DND-41 (cell line): ENCODE measurements at regions not wholly inside any gene's neighbourhood (a gene's known extent, or its start where the extent isn't known, plus 50 kb on each side); places are given as distances from the start of the nearest gene placed in this dataset.

Experiments
- ATAC-seq: fragments of 200-7000 bp; cut with Tn5 transposase; 3 replicates; pipeline ENCODE4 v1.9.1; 2021; ENCODE audit warnings: low read depth; ENCODE audit not compliant: insufficient read depth
- DNase-seq: peaks from one replicate; pipeline ENCODE4 v3.0.0-alpha.2; 2020
- H2AFZ ChIP-seq: 2 replicates; pipeline ENCODE4 v1.6.0; 2012; ENCODE audit warnings: low read depth, low read length
- H3K27ac ChIP-seq: 2 replicates; pipeline ENCODE4 v1.5.1; 2012; ENCODE audit warnings: low read length, inconsistent platforms
- H3K27me3 ChIP-seq: fragments of 200-600 bp; sonication (generic); 2 replicates; pipeline ENCODE4 v1.6.0; 2012; ENCODE audit warnings: low read length, mild to moderate bottlenecking, inconsistent platforms; ENCODE audit not compliant: insufficient read depth, poor library complexity
- H3K36me3 ChIP-seq: 2 replicates; pipeline ENCODE4 v1.5.1; 2012; ENCODE audit warnings: low read length, inconsistent platforms; ENCODE audit not compliant: insufficient read depth
- H3K4me1 ChIP-seq: 2 replicates; pipeline ENCODE4 v1.5.1; 2012; ENCODE audit warnings: mild to moderate bottlenecking, low read length; ENCODE audit not compliant: insufficient read depth
- H3K4me2 ChIP-seq: 2 replicates; pipeline ENCODE4 v1.6.0; 2012; ENCODE audit warnings: mild to moderate bottlenecking, moderate library complexity, low read length, inconsistent platforms; ENCODE audit not compliant: insufficient read depth
- H3K4me3 ChIP-seq, 2 experiments: fragments of 200-600 bp in 1 of 2; shearing (Covaris generic) in 1 of 2; 2 replicates each; pipeline ENCODE4 v1.5.1; 2012 to 2016; ENCODE audit warnings: inconsistent platforms in 2 of 2, low read length in 2 of 2, mild to moderate bottlenecking in 2 of 2, low read depth in 1 of 2, moderate library complexity in 1 of 2
- H3K79me2 ChIP-seq: 2 replicates; pipeline ENCODE4 v1.6.0; 2012; ENCODE audit warnings: low read length, inconsistent platforms; ENCODE audit not compliant: insufficient read depth
- H3K9ac ChIP-seq: 2 replicates; pipeline ENCODE4 v1.6.0; 2012; ENCODE audit warnings: low read depth, mild to moderate bottlenecking, inconsistent platforms, low read length, moderate library complexity
- H3K9me3 ChIP-seq: 2 replicates; pipeline ENCODE4 v1.5.1; 2012; ENCODE audit warnings: low read length, moderate library complexity, mild to moderate bottlenecking, inconsistent platforms; ENCODE audit not compliant: insufficient read depth, severe bottlenecking
- H4K20me1 ChIP-seq: 2 replicates; pipeline ENCODE4 v1.6.0; 2012; ENCODE audit warnings: low read length; ENCODE audit not compliant: insufficient read depth
- EZH2 ChIP-seq: IDR thresholded peaks from 3 replicates; pipeline ENCODE4 v1.6.1; 2012; ENCODE audit warnings: borderline replicate concordance, low read depth, mild to moderate bottlenecking, moderate library complexity, low read length, inconsistent platforms; ENCODE audit not compliant: severe bottlenecking
- TF ChIP-seq, protein P1 (sequence below): IDR thresholded peaks from 2 replicates; pipeline ENCODE4 v1.5.1; 2012; ENCODE audit warnings: borderline replicate concordance, low read length, moderate library complexity, mild to moderate bottlenecking; ENCODE audit not compliant: poor library complexity, severe bottlenecking; ENCODE audit errors: extremely low read depth

DNA sequence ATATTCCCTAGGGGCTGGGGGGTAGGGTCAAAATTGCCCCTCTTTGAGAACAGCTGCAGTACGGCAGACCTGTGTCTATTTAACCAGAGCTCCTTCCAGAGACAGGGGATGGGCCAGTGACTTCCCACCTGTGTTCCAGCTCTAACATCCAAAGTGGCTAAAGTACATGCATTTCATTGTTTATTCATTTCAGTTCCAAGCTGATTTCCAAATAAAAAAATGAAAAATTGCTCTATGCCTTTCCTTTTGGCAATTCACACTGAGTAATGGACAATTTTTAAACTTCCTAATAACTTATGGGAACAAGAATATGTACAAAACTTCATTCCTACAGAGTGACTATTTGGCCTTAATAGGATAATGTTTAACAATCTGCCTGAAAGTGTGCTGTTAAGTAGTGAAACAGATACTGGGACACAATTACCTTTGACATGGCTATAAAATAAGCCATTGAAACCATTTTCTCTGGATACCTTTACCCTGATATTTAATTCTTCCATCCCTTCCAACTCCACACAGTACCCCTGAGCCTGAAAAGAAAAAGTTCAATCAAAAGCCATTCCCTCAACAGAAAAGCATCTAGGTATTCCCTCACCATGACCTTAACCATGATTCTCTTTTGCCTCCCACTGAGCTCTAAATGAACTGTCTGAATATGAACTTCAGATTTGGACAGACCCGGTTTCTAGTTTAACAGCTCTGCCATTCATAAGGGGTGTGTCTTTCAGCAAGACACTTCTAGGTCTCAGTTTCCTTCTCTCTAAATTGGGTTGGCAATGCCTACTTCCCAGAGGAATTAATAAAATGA, 73.1 kb downstream of the RDH14 start:
- Histone ChIP-seq H3K4me2 (no peak overlapping the region), H2AFZ (no peak overlapping the region)
- TF ChIP-seq EZH2 = no peak
- TF ChIP-seq, protein P1, sequence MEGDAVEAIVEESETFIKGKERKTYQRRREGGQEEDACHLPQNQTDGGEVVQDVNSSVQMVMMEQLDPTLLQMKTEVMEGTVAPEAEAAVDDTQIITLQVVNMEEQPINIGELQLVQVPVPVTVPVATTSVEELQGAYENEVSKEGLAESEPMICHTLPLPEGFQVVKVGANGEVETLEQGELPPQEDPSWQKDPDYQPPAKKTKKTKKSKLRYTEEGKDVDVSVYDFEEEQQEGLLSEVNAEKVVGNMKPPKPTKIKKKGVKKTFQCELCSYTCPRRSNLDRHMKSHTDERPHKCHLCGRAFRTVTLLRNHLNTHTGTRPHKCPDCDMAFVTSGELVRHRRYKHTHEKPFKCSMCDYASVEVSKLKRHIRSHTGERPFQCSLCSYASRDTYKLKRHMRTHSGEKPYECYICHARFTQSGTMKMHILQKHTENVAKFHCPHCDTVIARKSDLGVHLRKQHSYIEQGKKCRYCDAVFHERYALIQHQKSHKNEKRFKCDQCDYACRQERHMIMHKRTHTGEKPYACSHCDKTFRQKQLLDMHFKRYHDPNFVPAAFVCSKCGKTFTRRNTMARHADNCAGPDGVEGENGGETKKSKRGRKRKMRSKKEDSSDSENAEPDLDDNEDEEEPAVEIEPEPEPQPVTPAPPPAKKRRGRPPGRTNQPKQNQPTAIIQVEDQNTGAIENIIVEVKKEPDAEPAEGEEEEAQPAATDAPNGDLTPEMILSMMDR = no peak

DNA sequence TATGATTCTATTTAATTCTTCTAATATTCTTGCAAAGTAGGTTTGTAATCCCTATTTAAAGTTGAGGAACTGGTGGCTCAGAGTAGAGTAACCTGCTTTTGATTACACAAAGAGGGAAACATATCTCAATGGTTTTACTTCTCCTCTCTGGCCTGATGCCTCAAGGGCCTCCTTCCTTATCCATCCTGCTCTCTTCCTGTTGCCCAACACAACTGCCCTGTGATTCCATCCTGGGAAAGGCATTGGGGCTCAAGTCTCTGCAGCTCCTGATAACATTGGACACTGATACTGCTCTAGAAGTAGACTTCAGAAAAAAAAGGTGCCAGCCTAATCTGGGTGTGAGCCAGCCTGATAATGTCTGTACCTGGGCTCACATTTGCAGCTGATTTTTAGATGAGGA, 75.8 kb downstream of the RDH14 start:
- TF ChIP-seq, protein P1 = no peak
- Histone ChIP-seq H4K20me1 (no peaks in the 10 kb centered on the region), H2AFZ (no peak overlapping the region), H3K9ac (no peak overlapping the region), H3K27ac (no peak overlapping the region), H3K79me2 (no peaks in the 10 kb centered on the region), H3K4me1 (no peaks in the 10 kb centered on the region), H3K27me3 (no peaks in the 10 kb centered on the region), H3K36me3 (no peaks in the 10 kb centered on the region), H3K4me3 (no peak overlapping the region), H3K9me3 (no peaks in the 10 kb centered on the region), H3K4me2 (no peak overlapping the region)
- DNase-seq (no peak), ATAC-seq (no peak)

More for the DNA sequence above, 73.1 kb downstream of the RDH14 start:
- no peaks in the 10 kb centered on the region for H3K9me3 ChIP-seq
- H3K9ac ChIP-seq = no peak overlapping the region
- DNase-seq (no peak), ATAC-seq (no peak)
- H3K4me1 ChIP-seq = no peaks in the 10 kb centered on the region
- no peaks in the 10 kb centered on the region for H3K27me3 ChIP-seq
- no peaks in the 10 kb centered on the region for H3K79me2 ChIP-seq
- H3K4me3 ChIP-seq = no peak overlapping the region
- no peaks in the 10 kb centered on the region for H4K20me1 ChIP-seq
- H3K27ac ChIP-seq = no peak overlapping the region
- H3K36me3 ChIP-seq = no peaks in the 10 kb centered on the region

DNA sequence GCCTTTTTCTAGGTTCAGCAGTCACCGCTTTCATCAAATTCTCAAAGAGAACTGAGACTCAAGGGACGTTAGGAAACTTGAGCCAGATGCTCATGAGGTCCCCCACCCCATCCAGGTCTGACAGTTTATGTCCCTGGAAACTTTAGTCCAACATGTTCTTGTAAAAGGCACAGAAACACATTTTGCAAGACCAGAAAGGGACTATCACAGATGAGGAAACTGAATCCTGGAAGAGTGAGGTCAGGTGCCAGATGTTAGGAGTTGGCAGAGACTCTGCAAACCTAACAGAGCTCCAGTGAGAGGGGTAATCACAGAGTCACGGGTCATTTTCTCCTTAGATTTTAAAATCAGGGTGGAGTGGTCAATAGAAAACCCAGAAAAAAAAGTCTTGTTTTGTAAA, 76.6 kb downstream of the RDH14 start:
- Histone ChIP-seq H3K9ac (no peak overlapping the region), H3K9me3 (no peaks in the 10 kb centered on the region), H3K27me3 (no peaks in the 10 kb centered on the region), H3K4me3 (no peak overlapping the region), H3K4me2 (no peak overlapping the region), H3K79me2 (no peaks in the 10 kb centered on the region), H3K4me1 (no peaks in the 10 kb centered on the region), H2AFZ (no peak overlapping the region), H3K27ac (no peak overlapping the region), H3K36me3 (no peaks in the 10 kb centered on the region), H4K20me1 (no peaks in the 10 kb centered on the region)
- TF ChIP-seq, protein P1 = no peak
- no peak for TF ChIP-seq EZH2
- DNase-seq = no peak
- no peak for ATAC-seq
